H1 (cell line): ENCODE measurements at regions not wholly inside any gene's neighbourhood (a gene's known extent, or its start where the extent isn't known, plus 50 kb on each side); places are given as distances from the start of the nearest gene placed in this dataset.

Experiments
- CTCF ChIA-PET: fragments of 300-600 bp; sonication (Branson Sonifier 250); formaldehyde crosslinking; loops from one replicate; lab custom pipeline; 2021; ENCODE audit not compliant: partially characterized antibody; lab: Charles Lee
- POLR2A ChIA-PET: fragments of 300-600 bp; sonication (Branson Sonifier 250); formaldehyde crosslinking; loops from one replicate; lab custom pipeline; 2021; ENCODE audit warnings: inconsistent platforms; ENCODE audit not compliant: partially characterized antibody; lab: Charles Lee
- DNase-seq, 2 experiments: peaks; one replicate each; pipeline versions ENCODE4 v3.0.0 to v3.0.0-alpha.2; 2010 to 2022; ENCODE audit warnings: low spot score in 2 of 2, low read depth in 1 of 2, mixed read lengths in 1 of 2
- FAIRE-seq: peaks from 2 replicates; lab custom pipeline; 2011; peaks lifted over from hg19 to GRCh38; lab: Jason Lieb, UNC
- H2AFZ ChIP-seq: 2 replicates; pipeline ENCODE4 v1.8.1; 2012; ENCODE audit warnings: low read length, inconsistent platforms
- H2AK5ac ChIP-seq: 2 replicates; pipeline ENCODE4 v1.6.1; 2013; ENCODE audit warnings: low read depth, low read length
- H2BK120ac ChIP-seq: replicated peaks from 2 replicates; pipeline ENCODE3; 2013; ENCODE audit warnings: low read depth, low read length, inconsistent platforms
- H2BK12ac ChIP-seq: 2 replicates; pipeline ENCODE4 v1.6.1; 2013; ENCODE audit warnings: low read depth, low read length
- H2BK15ac ChIP-seq: 2 replicates; pipeline ENCODE4 v1.6.1; 2013; ENCODE audit warnings: low read length
- H2BK20ac ChIP-seq: 2 replicates; pipeline ENCODE4 v1.6.1; 2013; ENCODE audit warnings: low read length
- H2BK5ac ChIP-seq: 2 replicates; pipeline ENCODE4 v1.6.1; 2013; ENCODE audit warnings: low read depth, low read length
- H3K14ac ChIP-seq: 2 replicates; pipeline ENCODE4 v1.6.1; 2013; ENCODE audit warnings: inconsistent platforms; ENCODE audit not compliant: insufficient read length
- H3K18ac ChIP-seq: 2 replicates; pipeline ENCODE4 v1.6.1; 2013; ENCODE audit warnings: low read length; ENCODE audit errors: extremely low read depth
- H3K23ac ChIP-seq: 2 replicates; pipeline ENCODE4 v1.6.1; 2013; ENCODE audit warnings: inconsistent platforms; ENCODE audit not compliant: insufficient read length
- H3K23me2 ChIP-seq: 2 replicates; pipeline ENCODE4 v1.6.1; 2013; ENCODE audit warnings: low read depth, low read length
- H3K27ac ChIP-seq: 2 replicates; pipeline ENCODE4 v1.6.1; 2011; ENCODE audit warnings: low read depth, low read length, inconsistent platforms
- H3K27me3 ChIP-seq, 4 experiments: replicated peaks in 1 of 4; 1 replicate in 1 of 4; 2 replicates in 3 of 4; pipeline versions ENCODE4 v1.6.1 to v1.8.1; 2011 to 2013; ENCODE audit warnings: low read length in 3 of 4, mild to moderate bottlenecking in 3 of 4, inconsistent platforms in 2 of 4, mixed read lengths in 2 of 4, moderate library complexity in 1 of 4; ENCODE audit not compliant: control insufficient read depth in 3 of 4, insufficient read depth in 3 of 4; ENCODE audit errors: extremely low read depth in 1 of 4
- H3K36me3 ChIP-seq, 4 experiments: 2 replicates each; pipeline versions ENCODE4 v1.6.1 to v1.8.1; 2011 to 2013; ENCODE audit warnings: mild to moderate bottlenecking in 4 of 4, low read length in 3 of 4, moderate library complexity in 2 of 4, control low read depth in 1 of 4, inconsistent platforms in 1 of 4; ENCODE audit not compliant: insufficient read depth in 4 of 4, control insufficient read depth in 2 of 4
- H3K4ac ChIP-seq: replicated peaks from 2 replicates; pipeline ENCODE3; 2013; ENCODE audit warnings: low read length, low read depth, mixed read lengths, inconsistent platforms; ENCODE audit not compliant: insufficient read length
- H3K4me1 ChIP-seq, 4 experiments: replicated peaks in 1 of 4; 1 replicate in 1 of 4; 2 replicates in 3 of 4; pipeline versions ENCODE4 v1.6.1 to v1.8.1; 2011 to 2013; ENCODE audit warnings: low read length in 3 of 4, inconsistent platforms in 2 of 4, mixed read lengths in 1 of 4; ENCODE audit not compliant: insufficient read depth in 4 of 4, control insufficient read depth in 3 of 4
- H3K4me2 ChIP-seq, 2 experiments: 2 replicates each; pipeline versions ENCODE4 v1.6.1 to v1.8.1; 2011 to 2013; ENCODE audit warnings: low read depth in 2 of 2, low read length in 2 of 2, control low read depth in 1 of 2, inconsistent platforms in 1 of 2, mild to moderate bottlenecking in 1 of 2; ENCODE audit not compliant: insufficient read depth in 1 of 2
- H3K4me3 ChIP-seq, 4 experiments: fragments of 200-600, 300-600 bp in 1 of 4; sonication (generic), shearing (Covaris generic), sonication (Bioruptor Twin) in 1 of 4; 2 replicates each; pipeline versions ENCODE4 v1.5.1 to v1.8.1; 2011 to 2016; ENCODE audit warnings: low read length in 4 of 4, low read depth in 3 of 4, control low read depth in 2 of 4, inconsistent platforms in 2 of 4, mild to moderate bottlenecking in 2 of 4, mixed read lengths in 1 of 4, moderate library complexity in 1 of 4; ENCODE audit not compliant: insufficient read depth in 2 of 4; ENCODE audit errors: extremely low read depth in 1 of 4
- H3K56ac ChIP-seq: replicated peaks from 2 replicates; pipeline ENCODE3; 2013; ENCODE audit warnings: low read depth, mild to moderate bottlenecking, mixed read lengths, low read length, inconsistent platforms; ENCODE audit not compliant: insufficient read length
- H3K79me1 ChIP-seq: 2 replicates; pipeline ENCODE4 v1.6.1; 2013; ENCODE audit warnings: low read depth, low read length, control low read depth
- H3K79me2 ChIP-seq, 2 experiments: 2 replicates each; pipeline versions ENCODE4 v1.6.1 to v1.8.1; 2012 to 2013; ENCODE audit warnings: low read length in 2 of 2, mild to moderate bottlenecking in 2 of 2, inconsistent platforms in 1 of 2; ENCODE audit not compliant: insufficient read depth in 2 of 2, control insufficient read depth in 1 of 2
- H3K9ac ChIP-seq, 4 experiments: replicated peaks in 1 of 4; 1 replicate in 1 of 4; 2 replicates in 3 of 4; pipeline versions ENCODE4 v1.6.1 to v1.8.1; 2011 to 2013; ENCODE audit warnings: low read depth in 3 of 4, low read length in 3 of 4, control low read depth in 2 of 4, mild to moderate bottlenecking in 2 of 4, moderate library complexity in 2 of 4, inconsistent platforms in 1 of 4; ENCODE audit errors: extremely low read depth in 1 of 4
- H3K9me3 ChIP-seq, 2 experiments: 2 replicates each; pipeline versions ENCODE4 v1.6.1 to v1.8.1; 2012 to 2013; ENCODE audit warnings: mild to moderate bottlenecking in 2 of 2, moderate library complexity in 2 of 2, control low read depth in 1 of 2, inconsistent platforms in 1 of 2, low read depth in 1 of 2, low read length in 1 of 2, mixed read lengths in 1 of 2; ENCODE audit not compliant: insufficient read depth in 2 of 2
- H4K20me1 ChIP-seq, 2 experiments: replicated peaks in 1 of 2; 2 replicates each; pipeline versions ENCODE3 to v1.8.1; 2011 to 2013; ENCODE audit warnings: inconsistent platforms in 2 of 2, low read length in 2 of 2, mild to moderate bottlenecking in 1 of 2; ENCODE audit not compliant: insufficient read depth in 2 of 2, control insufficient read depth in 1 of 2
- H4K5ac ChIP-seq: 2 replicates; pipeline ENCODE4 v1.6.1; 2013; ENCODE audit warnings: low read length, low read depth, mixed read lengths, inconsistent platforms; ENCODE audit not compliant: insufficient read length
- H4K8ac ChIP-seq: 2 replicates; pipeline ENCODE4 v1.8.0; 2013; ENCODE audit warnings: mild to moderate bottlenecking, moderate library complexity, low read length, inconsistent platforms; ENCODE audit not compliant: insufficient read depth; ENCODE audit errors: extremely low read depth
- H4K91ac ChIP-seq: replicated peaks from 2 replicates; pipeline ENCODE3; 2013; ENCODE audit warnings: low read length, mixed read lengths, inconsistent platforms; ENCODE audit not compliant: insufficient read length
- CBX5 ChIP-seq: fragments of 300-800, 300-1000 bp; sonication (generic); IDR thresholded peaks from 2 replicates; pipeline ENCODE4 v1.7.1; 2016; ENCODE audit warnings: antibody characterized with exemption, low read length, low read depth
- CHD1 ChIP-seq: IDR thresholded peaks from 2 replicates; pipeline ENCODE4 v1.6.1; 2012; ENCODE audit warnings: low read depth, low read length, improper control_type of control experiment
- EP300 ChIP-seq, 2 experiments: IDR thresholded peaks; 1 replicate in 1 of 2; 2 replicates in 1 of 2; pipeline ENCODE4 v1.6.1; 2011 to 2012; ENCODE audit warnings: low read depth in 2 of 2, low read length in 2 of 2, mild to moderate bottlenecking in 2 of 2, borderline replicate concordance in 1 of 2, inconsistent platforms in 1 of 2, moderate library complexity in 1 of 2
- KDM5A ChIP-seq: fragments of 200-600 bp; IDR thresholded peaks from 2 replicates; pipeline ENCODE4 v1.7.1; 2012; ENCODE audit warnings: mild to moderate bottlenecking, low read length, inconsistent platforms, mixed read lengths
- RNF2 ChIP-seq: fragments of 200-900, 300-1000 bp; sonication (generic); IDR thresholded peaks from 2 replicates; pipeline ENCODE4 v1.7.1; 2016; ENCODE audit warnings: borderline replicate concordance, low read depth, mild to moderate bottlenecking, antibody characterized with exemption, low read length; ENCODE audit not compliant: poor library complexity, severe bottlenecking; ENCODE audit errors: missing control alignments
- SP2 ChIP-seq: IDR thresholded peaks from 2 replicates; pipeline ENCODE4 v1.6.1; 2012; ENCODE audit warnings: mild to moderate bottlenecking, low read length, inconsistent platforms
- WGBS, 2 experiments: shearing (Covaris generic) in 1 of 2; methylation state at CpG; one replicate each; pipeline versions ENCODE4 v1.1.6 to v1.1.7; 2013 to 2015; ENCODE audit warnings: low lambda C conversion rate in 2 of 2, mixed read lengths in 2 of 2, inconsistent platforms in 1 of 2, low coverage in 1 of 2, missing lambda C conversion rate in 1 of 2; ENCODE audit not compliant: insufficient replicate concordance in 2 of 2, insufficient coverage in 1 of 2, insufficient read length in 1 of 2; ENCODE audit errors: extremely low coverage in 1 of 2, missing lambda C conversion rate in 1 of 2; 5-methylcytosine and 5-hydroxymethylcytosine counted together
- TF ChIP-seq, protein P1 (sequence below): IDR thresholded peaks from 2 replicates; pipeline ENCODE4 v1.6.1; 2012; ENCODE audit warnings: inconsistent platforms

DNA sequence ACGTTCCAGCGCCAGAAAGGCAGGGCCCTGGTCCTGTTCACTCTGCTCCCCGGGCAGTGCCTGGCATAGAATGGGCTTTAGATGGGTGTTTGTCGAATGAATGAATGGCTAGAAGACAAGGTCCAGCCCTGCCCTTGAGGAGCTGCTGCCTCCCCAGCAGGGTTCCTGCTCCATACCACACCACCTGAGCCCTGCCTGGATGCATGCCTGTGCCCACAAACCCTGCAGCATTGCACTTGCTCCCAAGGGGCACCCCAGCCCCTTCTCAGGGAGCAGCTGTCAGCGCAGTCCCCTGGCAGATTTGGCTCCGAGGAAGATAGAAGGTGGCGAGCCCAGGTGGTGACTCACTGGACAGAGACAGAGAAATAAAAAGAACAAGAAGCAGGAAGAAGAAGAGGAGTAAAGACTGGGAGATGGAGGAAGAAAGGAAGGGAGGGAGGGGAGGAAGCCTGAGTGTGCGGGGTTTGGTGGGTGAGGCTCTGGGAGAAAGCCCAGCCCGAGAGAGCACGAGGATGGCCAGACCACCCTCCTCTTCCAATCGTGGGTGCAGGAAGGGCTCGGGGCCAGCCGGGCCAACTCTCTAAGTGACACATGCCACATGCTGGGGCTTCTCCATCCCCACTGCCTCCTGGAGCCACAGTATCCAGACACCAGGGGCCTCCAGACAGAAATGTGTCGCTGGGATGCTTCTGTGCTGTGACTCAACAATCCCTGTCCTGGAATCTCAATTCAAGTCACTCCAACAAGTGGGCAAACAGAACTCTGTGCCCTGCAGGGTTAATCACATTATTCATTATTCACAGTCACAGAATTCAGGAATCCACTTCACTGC is 1474.3 kb downstream of the BRD1 start:
- no peak for TF ChIP-seq SP2
- no peak for TF ChIP-seq KDM5A
- TF ChIP-seq CHD1 = no peak
- TF ChIP-seq CBX5 = no peak
- TF ChIP-seq EP300 (IDR thresholded peaks at IDR 0.05; ENCODE audit: borderline replicate concordance in 1 of 2, low read depth in 2 of 2, low read length in 2 of 2) = no peak
- TF ChIP-seq, protein P1, sequence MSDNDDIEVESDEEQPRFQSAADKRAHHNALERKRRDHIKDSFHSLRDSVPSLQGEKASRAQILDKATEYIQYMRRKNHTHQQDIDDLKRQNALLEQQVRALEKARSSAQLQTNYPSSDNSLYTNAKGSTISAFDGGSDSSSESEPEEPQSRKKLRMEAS = no peak
- no peak for TF ChIP-seq RNF2
- TF ChIP-seq, all 59 proteins: peak for 0
- Histone ChIP-seq H4K20me1 (peaks cover 0 to 4% of the 10 kb centered on the region in 2 experiments), H3K79me2 (no peaks in the 10 kb centered on the region), H3K9me3 (no peaks in the 10 kb centered on the region), H3K4me2 (no peak overlapping the region), H4K91ac (no peak overlapping the region), H2BK5ac (0 out of 2 replicates have a peak overlapping the region, but pooled peaks have one; percentile 19), H3K4ac (no peak overlapping the region), H2AFZ (no peak overlapping the region), H4K5ac (no peak overlapping the region), H2BK120ac (no peak overlapping the region), H3K27ac (no peak overlapping the region), H3K23ac (no peak overlapping the region), H3K18ac (no peak overlapping the region), H2AK5ac (no peak overlapping the region), H3K14ac (no peak overlapping the region), H3K56ac (no peak overlapping the region), H3K23me2 (peaks cover 7% of the 10 kb centered on the region; the same call in 1 of the 2 replicates), H3K36me3 (no peaks in the 10 kb centered on the region; a peak in 1 of 8 replicates), H3K4me1 (peaks cover 0 to 13% (median 6%) of the 10 kb centered on the region in 4 experiments; a peak in 4 of 7 replicates), H2BK12ac (no peak overlapping the region; the same call in 1 of the 2 replicates), H2BK15ac (no peak overlapping the region), H4K8ac (no peak overlapping the region), H3K79me1 (no peaks in the 10 kb centered on the region), H2BK20ac (0 out of 2 replicates have a peak overlapping the region, but pooled peaks have one; percentile 57), H3K9ac (no peak overlapping the region), H3K27me3 (no peaks in the 10 kb centered on the region), H3K4me3 (no peak overlapping the region)
- CTCF ChIA-PET = interaction anchor here (1.0 kb wide), 1 partner anchor 36 kb away, joined by 3 read pairs; no protein-coding TSS in a partner anchor
- FAIRE-seq (no peak), DNase-seq (no peak)
- 92% methylated on average over 14 of the region's 14 CpGs; no CpG with 5 or more reads in 1 of the 2 experiments for WGBS, 2 experiments
- POLR2A ChIA-PET = no interaction called here
